ENCODE measurements at regions not wholly inside any gene's neighbourhood (a gene's known extent, or its start where the extent isn't known, plus 50 kb on each side); places are given as distances from the start of the nearest gene placed in this dataset.

DNA sequence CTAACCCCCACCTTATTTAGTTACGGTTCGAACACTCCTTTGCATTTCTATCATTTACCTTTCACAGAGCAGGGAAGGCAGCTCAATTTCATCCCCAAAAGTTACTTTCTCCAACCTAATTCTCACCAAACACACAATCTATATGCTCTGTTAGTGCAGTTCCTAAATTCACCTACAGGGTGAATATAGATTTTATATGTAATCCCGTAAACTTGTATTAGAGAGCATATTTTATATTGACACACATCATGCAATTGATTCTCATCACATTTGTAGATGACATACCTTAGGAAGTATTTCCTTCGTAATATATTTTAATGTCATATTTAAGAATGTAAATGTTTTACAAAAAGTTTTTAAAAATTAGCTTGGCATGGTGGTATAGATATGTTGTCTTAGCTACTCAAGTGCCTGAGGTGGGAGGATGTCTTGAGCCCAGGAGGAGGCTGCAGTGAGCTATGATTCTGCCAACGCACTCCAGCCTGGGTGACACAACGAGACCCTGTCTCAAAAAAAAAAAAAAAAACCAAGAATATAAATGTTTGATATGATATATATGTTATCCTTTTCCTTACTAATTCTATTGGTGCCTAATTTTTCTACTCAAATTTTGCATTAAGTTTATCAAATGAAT, 57.3 kb upstream of the TNFRSF19 start:
- Histone ChIP-seq H3K9me3 (replicated peaks; ENCODE audit: low read length) (no peaks in the 10 kb centered on the region), H3K27me3 (ENCODE audit: control insufficient read depth, insufficient read depth, low read length) (peaks cover 3% of the 10 kb centered on the region), H3K4me2 (ENCODE audit: low read length) (no peak overlapping the region), H3K4me1 (ENCODE audit: control insufficient read depth, insufficient read depth, low read length) (peaks cover 21% of the 10 kb centered on the region), H3K9ac (ENCODE audit: low read depth, low read length) (no peak overlapping the region), H3K4me3 (ENCODE audit: low read length) (no peak overlapping the region), H3K36me3 (ENCODE audit: insufficient read depth, low read length) (no peaks in the 10 kb centered on the region)

GRCh38 chr13:23513455-23513854, 56.8 kb upstream of the TNFRSF19 start:
- Histone ChIP-seq H3K9ac (ENCODE audit: low read depth, low read length) (no peak overlapping the region), H3K4me3 (ENCODE audit: low read length) (no peak overlapping the region), H3K4me1 (ENCODE audit: control insufficient read depth, insufficient read depth, low read length) (peaks cover 21% of the 10 kb centered on the region), H3K9me3 (replicated peaks; ENCODE audit: low read length) (no peaks in the 10 kb centered on the region), H3K27me3 (ENCODE audit: control insufficient read depth, insufficient read depth, low read length) (peaks cover 3% of the 10 kb centered on the region), H3K36me3 (ENCODE audit: insufficient read depth, low read length) (no peaks in the 10 kb centered on the region), H3K4me2 (ENCODE audit: low read length) (no peak overlapping the region)

GRCh38 chr13:23514076-23514475, 56.1 kb upstream of the TNFRSF19 start:
- Histone ChIP-seq H3K9me3 (replicated peaks; ENCODE audit: low read length) (no peaks in the 10 kb centered on the region), H3K27me3 (ENCODE audit: control insufficient read depth, insufficient read depth, low read length) (peaks cover 3% of the 10 kb centered on the region), H3K4me1 (ENCODE audit: control insufficient read depth, insufficient read depth, low read length) (peaks cover 21% of the 10 kb centered on the region), H3K4me3 (ENCODE audit: low read length) (no peak overlapping the region), H3K36me3 (ENCODE audit: insufficient read depth, low read length) (no peaks in the 10 kb centered on the region), H3K9ac (ENCODE audit: low read depth, low read length) (no peak overlapping the region), H3K4me2 (ENCODE audit: low read length) (no peak overlapping the region)

DNA sequence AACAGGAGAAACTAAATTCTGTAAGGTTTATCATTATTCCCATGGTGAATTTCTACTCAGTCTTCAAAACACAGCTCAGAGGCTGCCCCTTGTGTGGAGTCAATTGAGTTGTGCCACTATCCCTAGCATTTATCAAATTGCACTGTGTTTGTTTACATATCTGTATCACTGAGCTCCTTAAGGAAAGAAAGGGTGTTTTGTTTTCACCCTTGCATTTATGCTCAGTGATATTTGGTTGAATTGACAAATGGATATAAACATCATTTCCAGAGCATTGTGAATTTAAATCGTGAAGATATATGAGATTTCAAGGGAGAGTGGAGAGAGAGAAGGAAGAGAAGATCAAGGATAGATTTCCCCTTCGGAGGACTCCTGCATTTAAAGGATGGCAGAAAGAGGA, 55.1 kb upstream of the TNFRSF19 start:
- Histone ChIP-seq H3K9ac (ENCODE audit: low read depth, low read length) (no peak overlapping the region), H3K4me2 (ENCODE audit: low read length) (no peak overlapping the region), H3K4me1 (ENCODE audit: control insufficient read depth, insufficient read depth, low read length) (peaks cover 14% of the 10 kb centered on the region), H3K27me3 (ENCODE audit: control insufficient read depth, insufficient read depth, low read length) (peaks cover 3% of the 10 kb centered on the region), H3K36me3 (ENCODE audit: insufficient read depth, low read length) (no peaks in the 10 kb centered on the region), H3K4me3 (ENCODE audit: low read length) (no peak overlapping the region), H3K9me3 (replicated peaks; ENCODE audit: low read length) (no peaks in the 10 kb centered on the region)

GRCh38 chr13:23516190-23516589, 54.0 kb upstream of the TNFRSF19 start:
- H3K9ac ChIP-seq (ENCODE audit: low read depth, low read length), result no peak overlapping the region
- peaks cover 4% of the 10 kb centered on the region for H3K4me1 ChIP-seq (ENCODE audit: control insufficient read depth, insufficient read depth, low read length)
- no peak overlapping the region for H3K4me2 ChIP-seq (ENCODE audit: low read length)
- H3K9me3 ChIP-seq (replicated peaks; ENCODE audit: low read length), result no peaks in the 10 kb centered on the region
- H3K36me3 ChIP-seq (ENCODE audit: insufficient read depth, low read length), result no peaks in the 10 kb centered on the region
- H3K4me3 ChIP-seq (ENCODE audit: low read length), result no peak overlapping the region
- H3K27me3 ChIP-seq (ENCODE audit: control insufficient read depth, insufficient read depth, low read length), result peaks cover 3% of the 10 kb centered on the region

DNA sequence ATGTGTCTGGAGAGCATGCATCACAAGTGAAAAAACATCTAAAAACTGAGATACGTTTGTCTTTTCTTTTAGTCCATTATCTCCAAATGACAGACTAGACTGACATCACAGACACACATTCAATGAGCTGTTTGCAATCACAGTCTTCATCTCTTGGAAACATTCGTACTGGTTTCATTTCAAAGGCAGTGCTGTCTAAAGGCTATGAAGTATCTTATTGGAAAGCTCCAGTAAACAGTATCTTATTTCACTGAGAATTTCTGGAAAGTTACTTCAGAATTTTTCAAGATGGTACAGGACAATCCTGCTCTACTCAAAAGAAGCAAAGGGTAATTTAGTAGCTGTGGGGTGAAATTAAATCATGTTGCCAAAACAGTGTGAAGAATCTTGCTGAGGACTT, 53.5 kb upstream of the TNFRSF19 start:
- Histone ChIP-seq H3K27me3 (ENCODE audit: control insufficient read depth, insufficient read depth, low read length) (peaks cover 3% of the 10 kb centered on the region), H3K36me3 (ENCODE audit: insufficient read depth, low read length) (no peaks in the 10 kb centered on the region), H3K9ac (ENCODE audit: low read depth, low read length) (no peak overlapping the region), H3K4me3 (ENCODE audit: low read length) (no peak overlapping the region), H3K4me1 (ENCODE audit: control insufficient read depth, insufficient read depth, low read length) (no peaks in the 10 kb centered on the region), H3K9me3 (replicated peaks; ENCODE audit: low read length) (no peaks in the 10 kb centered on the region), H3K4me2 (ENCODE audit: low read length) (no peak overlapping the region)

GRCh38 chr13:23518231-23518630, 52.0 kb upstream of the TNFRSF19 start:
- no peak overlapping the region for H3K9ac ChIP-seq (ENCODE audit: low read depth, low read length)
- no peaks in the 10 kb centered on the region for H3K9me3 ChIP-seq (replicated peaks; ENCODE audit: low read length)
- H3K36me3 ChIP-seq (ENCODE audit: insufficient read depth, low read length), result no peaks in the 10 kb centered on the region
- H3K4me3 ChIP-seq (ENCODE audit: low read length), result no peak overlapping the region
- H3K4me1 ChIP-seq (ENCODE audit: control insufficient read depth, insufficient read depth, low read length), result no peaks in the 10 kb centered on the region
- H3K27me3 ChIP-seq (ENCODE audit: control insufficient read depth, insufficient read depth, low read length), result peaks cover 7% of the 10 kb centered on the region
- no peak overlapping the region for H3K4me2 ChIP-seq (ENCODE audit: low read length)
